Upper lobe of left lung (tissue), 6 donors: ENCODE measurements at regions not wholly inside any gene's neighbourhood (a gene's known extent, or its start where the extent isn't known, plus 50 kb on each side); places are given as distances from the start of the nearest gene placed in this dataset.
"Not testable (repeated sequence)": the region's sequence is repeated elsewhere in the genome, so short reads cannot be mapped to it uniquely, and the experiment has no call there.

Experiments used
- ATAC-seq, 2 donors: fragments of 200-7000 bp; cut with Tn5 transposase; one replicate each; pipeline ENCODE4 v1.9.1; 2022; ENCODE audit warnings: mild to moderate bottlenecking in 2 of 2, moderate library complexity in 2 of 2; ENCODE audit not compliant: low FRiP score in 2 of 2
- DNase-seq, 2 donors: peaks; one replicate each; pipeline ENCODE4 v3.0.0-alpha.2; 2019 to 2020
- H3K27ac ChIP-seq, 4 donors: fragments of 200-600 bp; sonication (generic); one replicate each; pipeline ENCODE4 v1.5.1; 2016 to 2019
- H3K27me3 ChIP-seq, 4 donors: fragments of 200-600 bp; sonication (generic); one replicate each; pipeline ENCODE4 v1.5.1; 2017 to 2019
- H3K36me3 ChIP-seq, 4 donors: fragments of 200-600 bp; sonication (generic); one replicate each; pipeline ENCODE4 v1.5.1; 2016 to 2019
- H3K4me1 ChIP-seq, 4 donors: fragments of 200-600 bp; sonication (generic); one replicate each; pipeline ENCODE4 v1.5.1; 2018 to 2019
- H3K4me3 ChIP-seq, 4 donors: fragments of 200-600 bp; sonication (generic); one replicate each; pipeline ENCODE4 v1.5.1; 2017 to 2019; ENCODE audit warnings: mild to moderate bottlenecking in 2 of 4, moderate library complexity in 1 of 4
- H3K9me3 ChIP-seq, 4 donors: fragments of 200-600 bp; sonication (generic); one replicate each; pipeline ENCODE4 v1.5.1; 2018 to 2019
- EP300 ChIP-seq, 4 donors: sonication (generic); formaldehyde crosslinking; IDR thresholded peaks; one replicate each; pipeline ENCODE4 v1.5.1; 2017; ENCODE audit warnings: antibody characterized with exemption in 4 of 4, control low read depth in 2 of 4
- POLR2A ChIP-seq, 4 donors: fragments of 450-650 bp; IDR thresholded peaks; one replicate each; pipeline ENCODE4 v1.5.1; 2016 to 2017; ENCODE audit warnings: antibody characterized with exemption in 4 of 4, mild to moderate bottlenecking in 2 of 4
- POLR2AphosphoS5 ChIP-seq, 2 donors: sonication (generic); formaldehyde crosslinking; IDR thresholded peaks; one replicate each; pipeline ENCODE4 v1.5.1; 2017; ENCODE audit warnings: antibody characterized with exemption in 2 of 2
- WGBS, 2 donors: methylation state at CpG; one replicate each; pipeline ENCODE4 v1.1.5; 2017 to 2018; 5-methylcytosine and 5-hydroxymethylcytosine counted together
- TF ChIP-seq, protein P1 (sequence below), 6 experiments: fragments of 450-650 bp in 4 of 6; fragments of 200-600 bp in 2 of 6; sonication (generic) in 2 of 6; IDR thresholded peaks; one replicate each; pipeline ENCODE4 v1.5.1; 2016 to 2019; ENCODE audit warnings: antibody characterized with exemption in 6 of 6
- donor health status: DM: no; HTN: no; CAD: no; lungs with moderate emphysema.
- donor health status: DM: no; HTN: yes; CAD: no; lungs with severe emphysema.

DNA sequence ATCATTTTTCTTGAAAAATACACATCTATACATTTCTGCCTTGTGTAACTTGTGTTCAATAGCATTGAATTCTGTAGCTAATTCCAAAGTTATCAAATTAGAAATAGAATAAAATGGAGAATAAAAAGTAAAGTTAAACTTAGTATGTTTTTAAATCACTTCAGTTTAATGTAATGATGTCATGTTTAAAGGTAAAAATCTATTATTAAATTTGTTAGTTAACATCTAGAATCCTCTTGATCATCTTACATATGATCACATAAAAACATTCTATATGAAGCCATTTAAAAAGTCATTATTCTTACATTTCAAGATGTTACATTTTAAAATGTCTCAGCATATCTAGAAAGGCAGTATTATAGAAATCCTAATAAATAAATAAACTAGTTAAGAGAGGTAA, 1163.2 kb downstream of the PLA2G4A start:
- Histone ChIP-seq H3K27ac (no peak overlapping the region), H3K4me3 (no peak overlapping the region), H3K36me3 (no peaks in the 10 kb centered on the region), H3K4me1 (no peaks in the 10 kb centered on the region), H3K27me3 (no peaks in the 10 kb centered on the region), H3K9me3 (no peaks in the 10 kb centered on the region)
- no peak for TF ChIP-seq POLR2A (IDR thresholded peaks at IDR 0.05)
- TF ChIP-seq POLR2AphosphoS5 (IDR thresholded peaks at IDR 0.05) = no peak
- TF ChIP-seq EP300 (IDR thresholded peaks at IDR 0.05) = no peak
- TF ChIP-seq, protein P1, sequence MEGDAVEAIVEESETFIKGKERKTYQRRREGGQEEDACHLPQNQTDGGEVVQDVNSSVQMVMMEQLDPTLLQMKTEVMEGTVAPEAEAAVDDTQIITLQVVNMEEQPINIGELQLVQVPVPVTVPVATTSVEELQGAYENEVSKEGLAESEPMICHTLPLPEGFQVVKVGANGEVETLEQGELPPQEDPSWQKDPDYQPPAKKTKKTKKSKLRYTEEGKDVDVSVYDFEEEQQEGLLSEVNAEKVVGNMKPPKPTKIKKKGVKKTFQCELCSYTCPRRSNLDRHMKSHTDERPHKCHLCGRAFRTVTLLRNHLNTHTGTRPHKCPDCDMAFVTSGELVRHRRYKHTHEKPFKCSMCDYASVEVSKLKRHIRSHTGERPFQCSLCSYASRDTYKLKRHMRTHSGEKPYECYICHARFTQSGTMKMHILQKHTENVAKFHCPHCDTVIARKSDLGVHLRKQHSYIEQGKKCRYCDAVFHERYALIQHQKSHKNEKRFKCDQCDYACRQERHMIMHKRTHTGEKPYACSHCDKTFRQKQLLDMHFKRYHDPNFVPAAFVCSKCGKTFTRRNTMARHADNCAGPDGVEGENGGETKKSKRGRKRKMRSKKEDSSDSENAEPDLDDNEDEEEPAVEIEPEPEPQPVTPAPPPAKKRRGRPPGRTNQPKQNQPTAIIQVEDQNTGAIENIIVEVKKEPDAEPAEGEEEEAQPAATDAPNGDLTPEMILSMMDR (IDR thresholded peaks at IDR 0.05) = no peak
- DNase-seq = no peak
- no peak for ATAC-seq

- ATAC-seq (no peak), DNase-seq (no peak)
- Histone ChIP-seq H3K4me3 (no peak overlapping the region), H3K27me3 (no peaks in the 10 kb centered on the region), H3K36me3 (no peaks in the 10 kb centered on the region), H3K9me3 (no peaks in the 10 kb centered on the region), H3K27ac (no peak overlapping the region), H3K4me1 (no peaks in the 10 kb centered on the region)
- TF ChIP-seq, protein P1 (IDR thresholded peaks at IDR 0.05) = no peak
- TF ChIP-seq POLR2A (IDR thresholded peaks at IDR 0.05) = no peak
- no peak for TF ChIP-seq POLR2AphosphoS5 (IDR thresholded peaks at IDR 0.05)
- no peak for TF ChIP-seq EP300 (IDR thresholded peaks at IDR 0.05)
These were observed 1168.0 kb downstream of the PLA2G4A start for GRCh38 chr1:187996780-187997179.

GRCh38 chr1:187999973-188000372, 1171.2 kb downstream of the PLA2G4A start:
- DNase-seq (no peak), ATAC-seq (no peak)
- no peaks in the 10 kb centered on the region for H3K4me1 ChIP-seq
- no peaks in the 10 kb centered on the region for H3K27me3 ChIP-seq
- TF ChIP-seq, protein P1 (IDR thresholded peaks at IDR 0.05) = no peak
- TF ChIP-seq POLR2A (IDR thresholded peaks at IDR 0.05) (no peak), POLR2AphosphoS5 (IDR thresholded peaks at IDR 0.05) (no peak), EP300 (IDR thresholded peaks at IDR 0.05) (no peak)
- no peaks in the 10 kb centered on the region for H3K9me3 ChIP-seq
- H3K36me3 ChIP-seq = no peaks in the 10 kb centered on the region
- no peak overlapping the region for H3K27ac ChIP-seq
- no peak overlapping the region for H3K4me3 ChIP-seq

DNA sequence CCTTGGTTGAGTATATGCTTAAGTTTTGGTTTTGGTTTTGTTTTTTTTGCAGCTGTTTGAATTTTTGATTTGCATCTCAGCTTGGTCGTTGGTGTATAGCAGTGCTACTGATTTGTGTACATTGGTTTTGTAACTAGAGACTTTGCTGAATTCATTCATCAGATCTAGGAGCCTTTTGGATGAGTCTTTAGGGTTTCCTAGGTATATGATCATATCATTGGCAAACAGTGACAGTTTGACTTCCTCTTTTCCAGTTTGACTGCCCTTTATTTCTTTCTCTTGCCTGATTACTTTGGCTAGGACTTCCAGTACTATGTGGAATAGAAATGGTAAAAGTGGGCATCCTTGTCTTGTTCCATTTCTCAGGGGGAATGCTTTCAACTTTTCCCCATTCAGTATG, 1174.9 kb downstream of the PLA2G4A start:
- not testable (repeated sequence) for H3K27me3 ChIP-seq, DNase-seq, H3K4me3 ChIP-seq, H3K4me1 ChIP-seq, H3K9me3 ChIP-seq, H3K27ac ChIP-seq, H3K36me3 ChIP-seq, ATAC-seq
- WGBS, 2 donors = 74 to 79% methylated on average over 1 of the region's 1 CpG

DNA sequence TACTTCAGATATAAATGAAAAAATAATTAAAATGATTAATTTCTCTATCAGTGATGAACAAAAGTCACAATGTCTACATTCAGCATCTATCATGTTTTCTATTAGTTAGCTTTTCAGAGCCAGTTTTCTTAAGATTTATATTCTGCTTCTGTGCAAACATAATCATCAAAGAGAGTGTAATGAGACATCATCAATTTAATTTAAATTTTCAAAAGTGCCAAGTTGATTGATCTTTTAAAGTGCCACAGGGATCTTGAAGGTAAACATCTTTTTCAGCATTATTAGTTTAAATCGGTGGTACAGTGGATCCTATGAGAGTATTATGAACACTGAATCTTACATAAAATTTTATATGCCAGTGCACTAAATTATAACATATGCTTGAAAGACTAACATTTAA, 1176.1 kb downstream of the PLA2G4A start:
- H3K9me3 ChIP-seq = peaks cover 0 to 1% (median 0%) of the 10 kb centered on the region in 4 donors
- ATAC-seq (no peak), DNase-seq (no peak)
- no peak overlapping the region for H3K27ac ChIP-seq
- no peak overlapping the region for H3K4me3 ChIP-seq
- H3K36me3 ChIP-seq = no peaks in the 10 kb centered on the region
- no peaks in the 10 kb centered on the region for H3K27me3 ChIP-seq
- TF ChIP-seq EP300 (IDR thresholded peaks at IDR 0.05) (no peak), POLR2A (IDR thresholded peaks at IDR 0.05) (no peak), POLR2AphosphoS5 (IDR thresholded peaks at IDR 0.05) (no peak)
- TF ChIP-seq, protein P1 (IDR thresholded peaks at IDR 0.05) = no peak
- no peaks in the 10 kb centered on the region for H3K4me1 ChIP-seq
- 90 to 92% methylated on average over 1 of the region's 1 CpG for WGBS, 2 donors
